Motor neuron (in vitro differentiated cells): ENCODE measurements at regions not wholly inside any gene's neighbourhood (a gene's known extent, or its start where the extent isn't known, plus 50 kb on each side); places are given as distances from the start of the nearest gene placed in this dataset.
"Not testable (repeated sequence)": the region's sequence is repeated elsewhere in the genome, so short reads cannot be mapped to it uniquely, and the experiment has no call there.

Experiments used
- ATAC-seq, 8 experiments: fragments of 200-7000 bp; cut with Tn5 transposase; replicated peaks in 6 of 8; 2 replicates each; pipeline ENCODE4 v1.8.0; 2021; ENCODE audit warnings: mild to moderate bottlenecking in 8 of 8, moderate library complexity in 8 of 8
- H3K27ac ChIP-seq, 2 donors: fragments of 250-450 bp; sonication (Bioruptor Pico); 2 replicates each; pipeline ENCODE4 v1.9.0; 2021; ENCODE audit warnings: antibody characterized with exemption in 2 of 2, mild to moderate bottlenecking in 2 of 2, moderate library complexity in 1 of 2
- H3K4me1 ChIP-seq, 2 donors: fragments of 250-450 bp; sonication (Bioruptor Pico); replicated peaks in 1 of 2; 2 replicates each; pipeline ENCODE4 v1.6.1; 2021; ENCODE audit warnings: antibody characterized with exemption in 2 of 2, mild to moderate bottlenecking in 2 of 2, moderate library complexity in 1 of 2
- H3K4me3 ChIP-seq, 5 donors: fragments of 250-450 bp; sonication (Bioruptor Pico); 2 replicates each; pipeline ENCODE4 v1.9.0; 2021; ENCODE audit warnings: antibody characterized with exemption in 5 of 5, mild to moderate bottlenecking in 5 of 5, moderate library complexity in 4 of 5
- WGBS, 10 experiments: fragments of 450-650 bp; shearing (Covaris generic); methylation state at CpG; one replicate each; pipeline ENCODE4 v1.0.0; 2022; 5-methylcytosine and 5-hydroxymethylcytosine counted together
- in situ Hi-C, 9 experiments: fragments of 400-800 bp; cut with MboI; loops; one replicate each; pipeline ENCODE4 v1.15.0; 2021; ENCODE audit warnings: low sequenced_read_pairs in 9 of 9, low pct_unique_long_range_greater_than_20kb in 2 of 9; ENCODE audit not compliant: unreplicated experiment in 9 of 9

DNA sequence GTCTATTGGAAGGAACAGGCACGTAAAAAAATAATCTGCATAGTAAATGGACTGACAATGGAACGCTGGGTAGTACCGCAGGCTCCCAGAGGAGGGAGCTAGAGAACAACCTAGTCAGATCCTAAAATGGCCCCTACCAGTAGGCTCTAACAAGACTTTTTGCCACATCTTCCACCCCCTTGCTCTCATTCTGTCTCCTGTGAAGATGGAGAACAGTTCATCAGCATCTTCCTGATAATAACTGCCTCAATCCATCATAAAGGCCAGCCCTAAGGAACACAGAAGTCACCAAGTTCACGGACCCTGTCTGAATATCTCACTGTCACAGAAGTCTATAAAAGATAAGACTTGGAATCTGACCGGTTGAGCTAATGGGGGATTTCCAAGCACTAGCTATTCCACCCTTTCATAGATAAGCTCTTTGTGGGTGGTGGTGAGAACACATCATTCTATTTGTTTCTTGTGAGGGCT, 133.4 kb downstream of the SLC1A3 start:
- in situ Hi-C loops: loop anchor here in 2 of 9 experiments (25.0 kb wide), 2 partner anchors 123 to 273 kb away; no protein-coding TSS in a partner anchor
- WGBS, 10 experiments: 27 to 90% (median 47%) methylated on average over 2 to 4 of the region's 5 CpGs; no CpG with 5 or more reads in 2 of the 10 experiments
- peak in 3 of 8 experiments; percentile 39 to 52 (median 40) for ATAC-seq
- H3K4me1 ChIP-seq: peaks cover 0 to 5% of the 10 kb centered on the region in 2 donors
- no peak overlapping the region for H3K4me3 ChIP-seq
- no peak overlapping the region for H3K27ac ChIP-seq

DNA sequence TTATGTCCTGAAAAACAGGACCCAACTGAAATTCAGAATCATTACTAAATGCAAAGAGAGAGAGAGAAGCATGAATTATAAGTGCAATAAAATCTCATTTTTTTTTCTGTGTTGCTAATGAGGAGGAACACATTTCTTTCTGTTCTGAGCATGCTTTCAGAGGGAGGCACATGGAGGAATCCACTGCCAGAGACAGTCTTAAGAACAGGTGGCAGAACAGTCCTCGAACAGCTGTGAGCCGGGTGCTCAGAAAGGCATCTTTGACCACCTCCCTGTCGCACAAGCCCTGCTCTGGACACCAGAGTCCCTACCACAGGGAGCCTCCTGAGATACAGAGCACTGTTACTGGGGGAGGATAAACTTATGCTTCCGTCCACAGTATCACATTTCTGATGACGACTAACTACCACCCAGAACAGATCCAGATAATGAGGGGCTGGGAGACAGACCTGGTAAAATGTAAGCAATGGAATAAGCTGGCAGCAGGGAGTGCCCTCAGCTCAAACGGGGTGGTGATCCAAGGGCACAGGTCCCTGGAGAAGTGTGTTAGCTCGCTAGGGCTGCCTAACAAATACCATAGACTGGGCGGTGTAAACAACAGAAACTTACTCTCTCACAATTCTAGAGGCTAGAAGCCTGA, 134.0 kb downstream of the SLC1A3 start:
- Histone ChIP-seq H3K4me1 (peaks cover 0 to 5% of the 10 kb centered on the region in 2 donors), H3K27ac (no peak overlapping the region), H3K4me3 (no peak overlapping the region)
- ATAC-seq: no peak
- in situ Hi-C loops: loop anchor here in 2 of 9 experiments (25.0 kb wide), 2 partner anchors 122 to 272 kb away; no protein-coding TSS in a partner anchor
- WGBS, 10 experiments: 63 to 91% (median 80%) methylated on average over 1 to 4 of the region's 8 CpGs; no CpG with 5 or more reads in 6 of the 10 experiments

DNA sequence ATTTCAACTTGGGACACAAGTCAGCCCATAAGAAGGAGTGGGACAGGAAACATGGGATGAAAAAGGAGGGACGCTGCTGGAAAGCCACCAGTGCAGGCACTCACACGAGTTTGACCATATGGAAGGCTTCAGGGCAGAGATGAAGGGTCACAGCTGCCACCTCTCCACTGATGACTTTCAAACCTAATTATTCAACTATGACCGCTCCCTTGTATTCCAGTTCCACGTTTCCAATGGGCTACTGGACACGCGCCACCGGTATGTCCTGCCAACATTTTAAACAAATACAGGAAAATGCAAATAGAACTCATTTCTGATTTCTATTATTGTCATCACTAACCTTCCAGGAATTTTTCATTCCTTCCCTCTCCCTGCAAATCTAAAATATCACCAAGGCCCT, 134.7 kb downstream of the SLC1A3 start:
- no peak for ATAC-seq
- H3K27ac ChIP-seq: no peak overlapping the region
- H3K4me3 ChIP-seq: no peak overlapping the region
- H3K4me1 ChIP-seq: peaks cover 0 to 5% of the 10 kb centered on the region in 2 donors
- in situ Hi-C loops: loop anchor here in 2 of 9 experiments (25.0 kb wide), 2 partner anchors 121 to 271 kb away; no protein-coding TSS in a partner anchor
- 12 to 100% (median 92%) methylated on average over 1 to 7 of the region's 7 CpGs; no CpG with 5 or more reads in 2 of the 10 experiments for WGBS, 10 experiments

DNA sequence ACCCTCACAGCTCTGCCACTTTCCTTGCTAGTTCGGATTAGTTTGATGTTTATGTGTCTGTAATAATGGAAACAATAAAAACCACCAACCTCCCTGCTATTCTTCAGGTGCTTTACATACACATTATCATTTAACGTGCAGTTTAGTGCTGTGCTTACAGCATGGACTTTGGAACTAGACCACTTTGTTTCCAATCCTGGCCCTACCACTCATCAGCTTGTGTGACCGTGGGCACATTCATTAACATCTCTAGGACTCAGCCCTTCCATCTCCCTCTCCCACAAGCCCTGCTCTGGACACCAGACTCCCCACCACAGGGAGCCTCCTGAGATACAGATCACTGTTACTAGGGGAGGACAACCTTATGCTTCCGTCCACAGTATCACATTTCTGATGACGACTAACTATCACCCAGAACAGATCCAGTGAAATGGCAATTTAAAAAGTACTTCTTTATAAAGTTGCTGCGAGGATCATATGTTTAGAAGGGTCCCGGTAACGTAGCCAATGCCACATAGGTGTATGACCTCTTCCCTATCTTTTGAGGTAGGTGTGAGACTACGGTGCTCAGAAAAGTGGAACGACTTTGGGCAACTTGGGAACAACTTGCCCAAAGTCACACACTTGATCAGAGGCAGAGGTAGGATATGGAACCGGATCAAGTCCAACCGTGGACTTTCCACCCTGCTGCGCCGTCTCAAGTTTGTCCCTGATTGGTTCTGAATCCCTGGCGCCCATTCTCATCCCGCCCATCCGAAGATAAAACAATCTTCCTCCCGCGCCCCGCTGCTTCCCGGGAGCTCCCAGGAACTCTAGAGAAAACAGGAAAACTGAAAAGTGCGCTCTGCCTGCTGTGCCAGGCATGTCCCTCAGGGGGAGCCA, 132.4 kb upstream of the NIPBL start:
- 0 to 86% (median 28%) methylated on average over 1 to 17 of the region's 22 CpGs for WGBS, 10 experiments
- H3K27ac ChIP-seq: no peak overlapping the region
- peak in 3 of 8 experiments; percentile 80 to 89 (median 82) for ATAC-seq
- H3K4me1 ChIP-seq: peaks cover 0 to 5% of the 10 kb centered on the region in 2 donors
- in situ Hi-C loops: loop anchor here in 2 of 9 experiments (25.0 kb wide), 2 partner anchors 118 to 268 kb away; no protein-coding TSS in a partner anchor
- peak overlapping the region; percentile 24 to 48 (median 38) for H3K4me3 ChIP-seq

DNA sequence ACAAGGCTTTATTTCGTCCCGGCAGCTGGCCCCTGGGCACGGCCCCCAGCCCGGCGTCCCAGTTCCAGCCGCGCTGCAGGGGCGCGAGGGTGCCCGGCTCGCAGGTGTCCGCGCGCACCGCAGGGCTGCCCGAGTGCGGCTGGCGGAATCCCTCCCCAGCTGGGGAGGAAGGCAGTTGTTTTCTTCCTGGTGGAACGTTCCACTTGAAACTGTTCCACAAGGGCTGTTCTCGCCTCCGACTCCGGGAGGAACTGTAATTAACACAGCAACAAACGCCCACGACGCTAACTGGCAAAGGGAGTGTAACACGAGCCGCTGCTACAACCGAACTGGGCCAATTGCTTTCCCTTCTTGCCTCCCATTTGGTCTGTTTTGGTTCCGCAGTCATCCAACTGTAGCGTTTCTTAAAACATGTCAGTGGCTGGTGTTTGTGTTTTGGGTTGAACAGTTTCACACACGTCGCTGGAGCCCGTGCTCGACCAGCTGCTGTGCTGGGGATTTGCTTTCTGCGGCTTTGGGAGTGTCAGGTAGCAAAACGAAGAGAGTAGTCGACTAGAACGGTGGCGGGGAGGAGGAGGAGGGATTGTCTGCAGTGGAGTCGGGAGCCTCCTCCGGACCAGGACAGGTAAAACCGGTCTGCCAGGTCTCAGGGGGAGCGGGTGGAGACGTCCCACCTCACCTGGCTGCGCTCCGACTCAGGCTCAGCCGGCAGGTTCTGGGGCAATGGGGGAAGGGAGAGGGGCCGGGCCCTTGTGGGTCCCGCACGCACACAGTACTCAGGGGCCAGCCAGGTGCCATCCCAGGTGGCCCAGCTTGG, 131.6 kb upstream of the NIPBL start:
- 0 to 5% (median 0%) methylated on average over 1 to 18 of the region's 50 CpGs; no CpG with 5 or more reads in 2 of the 10 experiments for WGBS, 10 experiments
- peak overlapping the region; percentile 24 to 48 (median 38) for H3K4me3 ChIP-seq
- in situ Hi-C loops: loop anchor here in 2 of 9 experiments (25.0 kb wide), 2 partner anchors 117 to 267 kb away; no protein-coding TSS in a partner anchor
- peak; percentile 77 to 93 (median 89) for ATAC-seq
- no peak overlapping the region for H3K27ac ChIP-seq
- peaks cover 0 to 5% of the 10 kb centered on the region in 2 donors for H3K4me1 ChIP-seq

DNA sequence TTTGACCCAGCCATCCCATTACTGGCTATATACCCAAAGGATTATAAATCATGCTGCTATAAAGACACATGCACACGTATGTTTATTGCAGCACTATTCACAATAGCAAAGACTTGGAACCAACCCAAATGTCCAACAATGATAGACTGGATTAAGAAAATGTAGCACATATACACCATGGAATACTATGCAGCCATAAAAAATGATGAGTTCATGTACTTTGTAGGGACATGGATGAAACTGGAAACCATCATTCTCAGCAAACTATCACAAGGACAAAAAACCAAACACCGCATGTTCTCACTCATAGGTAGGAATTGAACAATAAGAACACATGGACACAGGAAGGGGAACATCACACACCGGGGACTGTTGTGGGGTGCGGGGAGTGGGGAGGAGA, 128.8 kb upstream of the NIPBL start:
- no CpG with 5 or more reads among the region's 4 CpGs for WGBS, 10 experiments
- H3K27ac ChIP-seq, H3K4me1 ChIP-seq, H3K4me3 ChIP-seq, ATAC-seq: not testable (repeated sequence)
- in situ Hi-C loops: loop anchor here in 2 of 9 experiments (25.0 kb wide), 2 partner anchors 115 to 265 kb away; no protein-coding TSS in a partner anchor

DNA sequence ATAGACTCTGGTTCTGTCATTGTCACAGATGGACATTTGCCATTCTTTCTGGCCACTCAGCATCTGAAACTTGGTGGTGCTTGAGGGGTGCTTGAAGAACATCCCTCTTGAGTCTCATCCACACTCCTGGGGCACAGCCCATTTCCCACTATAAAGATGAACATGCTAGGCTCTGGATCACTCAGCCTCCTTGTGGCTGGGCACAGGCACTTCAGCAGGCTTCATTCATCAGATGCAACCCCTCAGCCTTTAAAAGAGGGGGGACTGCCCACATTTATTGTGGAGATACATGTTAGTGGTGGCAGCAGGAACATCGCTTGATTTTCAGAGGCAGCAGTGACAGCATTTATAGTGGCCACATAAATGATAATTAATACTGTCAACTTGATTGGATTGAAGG, 124.7 kb upstream of the NIPBL start:
- WGBS, 10 experiments: 80 to 100% (median 100%) methylated on average over 1 of the region's 1 CpG; no CpG with 5 or more reads in 3 of the 10 experiments
- no peak overlapping the region for H3K4me3 ChIP-seq
- H3K4me1 ChIP-seq: no peaks in the 10 kb centered on the region
- H3K27ac ChIP-seq: no peak overlapping the region
- ATAC-seq: peak in 1 of 8 experiments; percentile 49
- in situ Hi-C loops: no loop called here

DNA sequence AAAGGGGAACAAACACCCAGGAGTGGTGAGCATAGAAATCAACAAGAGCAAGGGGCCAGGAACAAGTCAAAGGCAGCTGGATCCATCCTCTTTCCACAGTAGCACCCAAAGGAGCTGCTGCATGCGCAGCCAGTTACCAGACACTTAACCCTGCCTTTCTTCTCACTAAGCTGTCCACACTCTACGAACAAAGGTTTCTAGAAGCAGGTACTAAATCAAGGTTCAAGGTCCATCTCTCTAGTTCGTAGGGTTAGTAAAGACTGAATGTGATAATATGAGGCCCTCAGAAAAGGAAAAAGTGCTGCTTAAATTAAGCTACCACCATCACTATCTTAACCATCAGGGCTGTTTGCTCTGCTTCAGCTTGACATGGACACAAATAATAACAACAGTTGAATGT, 121.2 kb upstream of the NIPBL start:
- no peak for ATAC-seq
- WGBS, 10 experiments: 7 to 100% (median 52%) methylated on average over 1 to 2 of the region's 3 CpGs; no CpG with 5 or more reads in 3 of the 10 experiments
- Histone ChIP-seq H3K4me3 (no peak overlapping the region), H3K4me1 (no peaks in the 10 kb centered on the region), H3K27ac (no peak overlapping the region)
- in situ Hi-C loops: no loop called here

DNA sequence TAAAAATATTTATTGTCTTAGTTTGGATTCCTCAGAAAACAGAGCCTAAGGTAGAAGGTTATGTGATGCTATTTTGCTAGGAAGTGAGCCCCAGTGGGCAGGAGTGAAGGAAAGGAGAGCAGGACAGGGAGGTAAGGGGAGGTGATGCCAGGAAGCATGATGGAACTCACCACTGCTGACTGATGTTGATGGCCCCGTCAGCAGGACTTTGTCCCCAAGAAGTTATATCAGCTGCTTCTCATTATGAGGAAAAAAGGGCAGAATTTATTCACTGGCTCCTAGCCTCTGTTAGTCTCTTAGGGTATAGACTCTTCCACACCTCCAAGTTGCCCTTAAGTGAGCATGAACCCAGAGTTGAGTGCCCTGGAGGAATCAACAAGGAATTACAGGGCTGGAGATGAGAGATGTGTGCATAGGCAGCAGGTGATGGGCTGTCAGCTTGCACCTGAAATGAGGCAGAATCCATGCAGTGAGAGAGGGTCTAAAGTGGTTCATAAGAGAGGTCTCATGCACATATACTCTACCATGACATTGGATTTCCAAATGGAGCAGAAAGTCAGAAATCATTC, 120.6 kb upstream of the NIPBL start:
- Histone ChIP-seq H3K4me1 (no peaks in the 10 kb centered on the region), H3K4me3 (no peak overlapping the region), H3K27ac (no peak overlapping the region)
- WGBS, 10 experiments: 57 to 100% (median 80%) methylated on average over 1 of the region's 1 CpG; no CpG with 5 or more reads in 4 of the 10 experiments
- in situ Hi-C loops: no loop called here
- no peak for ATAC-seq

DNA sequence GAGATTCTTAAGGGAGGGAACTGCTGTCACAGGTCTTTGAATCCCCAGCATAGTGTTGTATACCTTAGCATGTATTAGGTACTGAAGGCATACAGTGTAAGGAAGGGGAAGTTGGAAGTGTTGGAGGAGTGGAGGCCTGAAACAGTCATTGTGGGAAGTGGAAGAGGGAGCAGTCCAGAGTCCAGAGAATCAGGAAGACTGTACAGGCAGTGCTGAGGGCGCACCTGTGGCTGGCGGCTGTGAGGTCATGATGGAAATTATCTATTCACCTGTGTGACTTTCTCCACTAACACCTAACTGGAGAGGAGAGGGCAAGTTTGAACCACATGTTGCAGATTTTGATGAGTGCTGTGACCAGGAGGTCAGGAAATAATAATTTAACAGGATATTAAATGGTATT, 119.7 kb upstream of the NIPBL start:
- ATAC-seq: no peak
- WGBS, 10 experiments: 60 to 100% (median 83%) methylated on average over 1 to 2 of the region's 2 CpGs; no CpG with 5 or more reads in 4 of the 10 experiments
- Histone ChIP-seq H3K4me3 (no peak overlapping the region), H3K4me1 (no peaks in the 10 kb centered on the region), H3K27ac (no peak overlapping the region)
- in situ Hi-C loops: no loop called here

DNA sequence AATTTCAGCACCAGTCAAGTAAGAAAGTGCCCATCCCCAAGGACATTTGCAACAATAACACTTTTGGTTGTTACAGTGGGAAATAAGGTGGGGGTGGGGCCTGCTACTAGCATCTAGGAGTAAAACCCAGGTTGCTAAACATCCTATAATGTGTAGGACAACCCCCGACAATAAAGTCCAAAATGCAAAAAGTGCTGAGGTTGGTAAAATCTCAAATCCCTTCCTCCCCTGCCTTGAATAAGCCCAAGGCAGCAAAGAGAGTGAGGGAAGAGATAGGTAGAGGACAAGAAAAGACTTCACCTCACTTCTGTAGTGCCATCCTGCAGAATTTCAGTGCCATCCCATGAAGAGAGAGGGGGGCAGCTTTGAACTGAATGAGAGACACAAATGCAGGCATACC, 117.5 kb upstream of the NIPBL start:
- no peak for ATAC-seq
- 0 to 100% (median 86%) methylated on average over 1 of the region's 1 CpG; no CpG with 5 or more reads in 3 of the 10 experiments for WGBS, 10 experiments
- H3K4me3 ChIP-seq: no peak overlapping the region
- H3K27ac ChIP-seq: no peak overlapping the region
- in situ Hi-C loops: no loop called here
- no peaks in the 10 kb centered on the region for H3K4me1 ChIP-seq

DNA sequence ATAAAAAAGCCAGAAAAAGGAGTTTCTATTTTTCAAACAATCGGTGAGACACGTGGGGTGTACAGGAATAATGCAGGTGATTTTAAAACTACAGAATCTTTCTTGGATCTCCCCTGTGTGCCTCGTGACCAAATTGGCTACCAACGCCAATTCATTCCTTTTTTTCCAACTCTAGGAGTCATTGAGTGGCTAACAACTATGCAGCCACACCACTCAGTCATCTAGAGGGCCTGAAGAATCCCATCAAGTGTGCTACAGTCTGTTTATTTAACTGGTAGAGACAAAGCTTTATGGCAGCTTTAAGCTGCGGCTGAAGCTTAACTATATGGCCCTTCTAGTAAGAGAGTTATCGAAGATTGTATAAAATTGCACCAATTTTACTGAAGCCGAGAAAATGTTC, 113.1 kb upstream of the NIPBL start:
- no peak overlapping the region for H3K27ac ChIP-seq
- no peak for ATAC-seq
- in situ Hi-C loops: no loop called here
- H3K4me3 ChIP-seq: no peak overlapping the region
- 18 to 95% (median 63%) methylated on average over 3 to 7 of the region's 7 CpGs for WGBS, 10 experiments
- H3K4me1 ChIP-seq: no peaks in the 10 kb centered on the region
